Adrenal gland (tissue), 9 donors: ENCODE measurements at regions not wholly inside any gene's neighbourhood (a gene's known extent, or its start where the extent isn't known, plus 50 kb on each side); places are given as distances from the start of the nearest gene placed in this dataset.
"Not testable (repeated sequence)": the region's sequence is repeated elsewhere in the genome, so short reads cannot be mapped to it uniquely, and the experiment has no call there.

Source experiments
- DNase-seq, 7 donors: peaks; one replicate each; pipeline ENCODE4 v3.0.0-alpha.2; 2019 to 2020
- H3K27ac ChIP-seq, 5 donors: fragments of 200-600 bp; sonication (generic) in 4 of 5; 1 replicate in 3 of 5; 2 replicates in 2 of 5; pipeline versions ENCODE4 v1.5.1 to v1.8.0; 2016 to 2020; ENCODE audit warnings: mild to moderate bottlenecking in 1 of 5
- H3K27me3 ChIP-seq: fragments of 200-600 bp; 2 replicates; pipeline ENCODE4 v1.8.0; 2021
- H3K36me3 ChIP-seq, 2 donors: fragments of 200-600 bp; replicated peaks in 1 of 2; 1 replicate in 1 of 2; 2 replicates in 1 of 2; pipeline versions ENCODE4 v1.5.1 to v1.8.0; 2018 to 2022
- H3K4me1 ChIP-seq, 2 donors: fragments of 200-600 bp; replicated peaks in 1 of 2; 1 replicate in 1 of 2; 2 replicates in 1 of 2; pipeline versions ENCODE4 v1.5.1 to v1.8.0; 2018 to 2021
- H3K4me3 ChIP-seq, 4 donors: fragments of 200-600 bp; sonication (generic) in 3 of 4; one replicate each; pipeline ENCODE4 v1.5.1; 2016 to 2018
- H3K9me3 ChIP-seq, 3 donors: fragments of 200-600 bp; sonication (generic) in 1 of 3; replicated peaks in 1 of 3; 1 replicate in 2 of 3; 2 replicates in 1 of 3; pipeline versions ENCODE4 v1.5.1 to v1.8.0; 2016 to 2021
- POLR2A ChIP-seq, 2 donors: fragments of 450-650 bp; IDR thresholded peaks; one replicate each; pipeline ENCODE4 v1.6.1; 2017; ENCODE audit warnings: antibody characterized with exemption in 2 of 2, mild to moderate bottlenecking in 2 of 2, moderate library complexity in 1 of 2
- WGBS, 4 donors: extraction: QIAGEN DNeasy Blood & Tissue Kit in 2 of 4; methylation state at CpG; one replicate each; pipeline versions ENCODE4 v1.1.5 to v1.1.7; 2013 to 2017; 5-methylcytosine and 5-hydroxymethylcytosine counted together
- intact Hi-C, 2 donors: fragments of 100-400 bp; cut with DNase I; formaldehyde crosslinking; loops; one replicate each; pipeline versions ENCODE4 v1.14.1 to v1.15.0; 2022 to 2023
- TF ChIP-seq, protein P1 (sequence below), 6 experiments: fragments of 450-650 bp in 4 of 6; fragments of 200-600 bp in 2 of 6; sonication (generic) in 1 of 6; IDR thresholded peaks; 1 replicate in 5 of 6; 2 replicates in 1 of 6; pipeline versions ENCODE4 v1.5.1 to v1.8.0; 2016 to 2021; ENCODE audit warnings: antibody characterized with exemption in 6 of 6, mild to moderate bottlenecking in 2 of 6, moderate library complexity in 1 of 6
- donor health status: healthy with polysubstance abuse.
- donor health status: Bipolar disorder and iron deficiency.
- donor health status: DM: yes; HTN: yes; CAD: no.
- donor health status: DM: no; HTN: no; CAD: no.
- donor health status: DM: no; HTN: no; CAD: no.

DNA sequence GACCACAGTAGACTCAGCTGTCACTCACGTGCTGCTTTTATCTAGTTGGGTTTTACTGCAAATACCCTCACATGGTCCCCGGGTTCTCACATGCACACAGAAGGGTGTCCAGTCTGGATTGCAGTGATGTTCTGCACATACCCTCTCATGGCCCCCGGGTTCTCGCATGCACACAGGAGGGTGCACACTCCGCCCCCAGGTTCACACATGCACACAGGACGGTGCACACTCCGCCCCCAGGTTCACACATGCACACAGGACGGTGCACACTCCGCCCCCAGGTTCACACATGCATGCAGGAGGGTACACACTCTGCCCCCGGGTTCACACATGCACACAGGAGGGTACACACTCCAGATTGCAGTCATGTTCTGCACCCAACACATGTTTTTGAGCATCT, 224.3 kb downstream of the ERMARD start:
- no peak for DNase-seq
- Histone ChIP-seq H3K4me1 (no peaks in the 10 kb centered on the region), H3K4me3 (no peak overlapping the region), H3K36me3 (no peaks in the 10 kb centered on the region), H3K9me3 (no peaks in the 10 kb centered on the region), H3K27ac (no peak overlapping the region), H3K27me3 (peaks cover 6% of the 10 kb centered on the region)
- no peak for TF ChIP-seq POLR2A (IDR thresholded peaks at IDR 0.05)
- TF ChIP-seq, protein P1, sequence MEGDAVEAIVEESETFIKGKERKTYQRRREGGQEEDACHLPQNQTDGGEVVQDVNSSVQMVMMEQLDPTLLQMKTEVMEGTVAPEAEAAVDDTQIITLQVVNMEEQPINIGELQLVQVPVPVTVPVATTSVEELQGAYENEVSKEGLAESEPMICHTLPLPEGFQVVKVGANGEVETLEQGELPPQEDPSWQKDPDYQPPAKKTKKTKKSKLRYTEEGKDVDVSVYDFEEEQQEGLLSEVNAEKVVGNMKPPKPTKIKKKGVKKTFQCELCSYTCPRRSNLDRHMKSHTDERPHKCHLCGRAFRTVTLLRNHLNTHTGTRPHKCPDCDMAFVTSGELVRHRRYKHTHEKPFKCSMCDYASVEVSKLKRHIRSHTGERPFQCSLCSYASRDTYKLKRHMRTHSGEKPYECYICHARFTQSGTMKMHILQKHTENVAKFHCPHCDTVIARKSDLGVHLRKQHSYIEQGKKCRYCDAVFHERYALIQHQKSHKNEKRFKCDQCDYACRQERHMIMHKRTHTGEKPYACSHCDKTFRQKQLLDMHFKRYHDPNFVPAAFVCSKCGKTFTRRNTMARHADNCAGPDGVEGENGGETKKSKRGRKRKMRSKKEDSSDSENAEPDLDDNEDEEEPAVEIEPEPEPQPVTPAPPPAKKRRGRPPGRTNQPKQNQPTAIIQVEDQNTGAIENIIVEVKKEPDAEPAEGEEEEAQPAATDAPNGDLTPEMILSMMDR (IDR thresholded peaks at IDR 0.05), result no peak
- WGBS, 4 donors, result 77 to 87% (median 81%) methylated on average over 9 to 10 of the region's 10 CpGs
- intact Hi-C loops, result no loop called here

DNA sequence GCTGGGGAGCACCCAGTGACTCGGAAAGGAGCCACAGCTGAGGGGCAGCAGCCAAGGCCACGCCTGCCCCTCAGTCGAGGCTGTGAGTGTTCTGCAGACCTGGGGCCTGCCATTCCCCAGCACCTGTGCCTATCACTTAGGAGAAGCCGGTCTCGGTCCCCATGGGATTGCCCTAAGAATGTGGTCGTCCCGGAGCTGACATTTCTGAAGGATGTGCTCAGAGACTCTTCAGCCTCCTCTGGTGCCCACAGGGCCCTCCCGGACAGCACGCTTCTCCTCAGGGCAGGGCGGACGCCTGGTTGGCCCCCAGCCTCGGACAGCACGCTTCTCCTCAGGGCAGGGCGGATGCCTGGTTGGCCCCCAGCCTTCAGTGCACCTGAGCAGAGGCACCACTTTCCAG, 223.9 kb downstream of the ERMARD start:
- H3K4me1 ChIP-seq, result no peaks in the 10 kb centered on the region
- no peaks in the 10 kb centered on the region for H3K36me3 ChIP-seq
- H3K4me3 ChIP-seq, result no peak overlapping the region
- no peaks in the 10 kb centered on the region for H3K9me3 ChIP-seq
- 74 to 92% (median 85%) methylated on average over 5 to 14 of the region's 14 CpGs; no CpG with 5 or more reads in 1 of the 4 donors for WGBS, 4 donors
- H3K27ac ChIP-seq, result no peak overlapping the region
- DNase-seq, result no peak
- peaks cover 6% of the 10 kb centered on the region for H3K27me3 ChIP-seq
- intact Hi-C loops, result no loop called here
- TF ChIP-seq, protein P1 (IDR thresholded peaks at IDR 0.05), result no peak
- TF ChIP-seq POLR2A (IDR thresholded peaks at IDR 0.05), result no peak

DNA sequence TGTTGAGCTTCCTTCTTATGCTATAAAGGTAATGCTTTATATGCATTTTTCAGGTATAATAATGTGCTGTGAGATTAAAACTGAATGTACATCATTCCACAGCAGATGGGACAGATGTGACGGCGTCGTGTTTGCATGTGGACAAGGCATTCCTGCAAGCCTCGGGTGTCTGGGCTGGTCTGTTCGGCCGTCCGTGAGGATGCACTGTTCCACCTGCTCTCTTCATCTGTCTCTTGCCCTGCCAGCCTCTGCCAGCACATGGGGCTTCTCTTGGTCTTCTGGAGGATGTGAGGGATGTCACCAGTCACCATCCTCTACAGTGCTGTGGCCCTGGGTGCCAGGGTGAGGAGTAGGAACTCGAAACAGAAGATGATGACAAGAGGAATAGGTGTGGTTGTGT, 223.2 kb downstream of the ERMARD start:
- no peaks in the 10 kb centered on the region for H3K36me3 ChIP-seq
- WGBS, 4 donors, result 75 to 91% (median 86%) methylated on average over 7 to 8 of the region's 8 CpGs
- H3K9me3 ChIP-seq, result no peaks in the 10 kb centered on the region
- peaks cover 6% of the 10 kb centered on the region for H3K27me3 ChIP-seq
- TF ChIP-seq POLR2A (IDR thresholded peaks at IDR 0.05), result no peak
- TF ChIP-seq, protein P1 (IDR thresholded peaks at IDR 0.05), result no peak
- H3K27ac ChIP-seq, result no peak overlapping the region
- DNase-seq, result no peak
- no peak overlapping the region for H3K4me3 ChIP-seq
- no peaks in the 10 kb centered on the region for H3K4me1 ChIP-seq
- intact Hi-C loops, result no loop called here

DNA sequence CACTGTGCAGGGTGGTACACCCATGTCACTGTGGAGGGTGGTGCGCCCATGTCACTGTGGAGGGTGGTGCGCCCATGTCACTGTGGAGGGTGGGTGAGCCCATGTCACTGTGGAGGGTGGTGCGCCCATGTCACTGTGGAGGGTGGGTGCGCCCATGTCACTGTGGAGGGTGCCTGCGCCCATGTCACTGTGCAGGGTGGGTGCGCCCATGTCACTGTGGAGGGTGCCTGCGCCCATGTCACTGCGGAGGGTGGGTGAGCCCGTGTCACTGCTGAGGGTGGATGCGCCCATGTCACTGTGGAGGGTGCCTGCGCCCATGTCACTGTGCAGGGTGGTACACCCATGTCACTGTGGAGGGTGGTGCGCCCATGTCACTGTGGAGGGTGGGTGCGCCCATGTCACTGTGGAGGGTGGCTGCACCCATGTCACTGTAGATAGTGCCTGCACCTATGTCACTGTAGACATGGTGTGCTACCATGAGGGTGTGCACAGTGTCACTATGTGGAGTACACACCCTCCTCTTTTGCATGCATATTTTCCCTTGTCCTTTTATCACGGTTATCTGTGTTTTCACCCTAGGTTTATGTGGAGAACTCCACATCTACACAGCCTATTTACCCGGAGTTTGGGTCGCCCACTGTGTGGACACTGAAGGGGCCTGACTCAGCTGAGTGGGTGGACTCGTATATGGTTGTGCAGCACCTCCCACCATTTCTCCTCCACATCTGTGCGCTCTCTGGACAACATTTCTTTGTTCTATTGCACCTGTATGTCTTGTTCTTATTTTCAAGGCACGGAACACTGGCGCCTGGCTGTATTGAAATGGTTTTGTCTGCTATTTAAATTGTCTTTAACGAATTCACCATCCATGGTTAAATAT, 222.4 kb downstream of the ERMARD start:
- DNase-seq, result peak in 1 of 7 donors; percentile 13
- 68 to 88% (median 81%) methylated on average over 9 to 21 of the region's 21 CpGs for WGBS, 4 donors
- H3K4me3 ChIP-seq, H3K36me3 ChIP-seq, H3K27me3 ChIP-seq, H3K9me3 ChIP-seq, H3K4me1 ChIP-seq, intact Hi-C loops, H3K27ac ChIP-seq: not testable (repeated sequence)

DNA sequence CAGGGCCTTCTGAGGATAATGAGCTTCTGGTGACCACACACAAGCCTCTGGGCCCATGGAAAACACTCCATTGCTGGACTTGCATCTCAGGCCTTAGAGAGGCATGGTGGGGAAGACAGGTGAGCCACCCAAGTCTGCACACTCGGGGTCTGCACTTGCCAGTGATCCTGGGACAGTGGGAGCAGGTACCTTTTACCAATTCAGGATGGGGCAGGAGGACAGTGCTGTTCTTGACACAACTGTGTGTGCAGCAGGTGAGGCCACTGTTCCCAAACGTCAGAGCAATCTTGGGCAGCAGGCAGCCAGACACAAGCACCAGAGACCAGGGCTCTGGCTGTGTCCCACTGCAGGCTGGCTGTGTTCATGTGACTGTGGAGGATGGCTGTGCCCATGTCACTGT, 221.3 kb downstream of the ERMARD start:
- Histone ChIP-seq H3K4me3 (no peak overlapping the region), H3K27me3 (peaks cover 3% of the 10 kb centered on the region), H3K4me1 (no peaks in the 10 kb centered on the region), H3K9me3 (no peaks in the 10 kb centered on the region), H3K27ac (no peak overlapping the region), H3K36me3 (no peaks in the 10 kb centered on the region)
- TF ChIP-seq, protein P1 (IDR thresholded peaks at IDR 0.05), result no peak
- no peak for TF ChIP-seq POLR2A (IDR thresholded peaks at IDR 0.05)
- peak in 2 of 7 donors; percentile 9 to 13 for DNase-seq
- intact Hi-C loops, result no loop called here
- 49 to 78% methylated on average over 2 of the region's 2 CpGs; no CpG with 5 or more reads in 2 of the 4 donors for WGBS, 4 donors
